Keratinocyte (primary cell): ENCODE measurements at regions not wholly inside any gene's neighbourhood (a gene's known extent, or its start where the extent isn't known, plus 50 kb on each side); places are given as distances from the start of the nearest gene placed in this dataset.

ENCODE experiments used
- CTCF ChIP-seq, 3 experiments: IDR thresholded peaks in 1 of 3; conservative IDR thresholded peaks in 1 of 3; optimal IDR thresholded peaks in 1 of 3; 2 replicates in 2 of 3; 3 replicates in 1 of 3; pipeline versions ENCODE3 to v1.5.1; 2011; ENCODE audit warnings: low read length in 3 of 3, mild to moderate bottlenecking in 3 of 3, moderate library complexity in 2 of 3, control low read depth in 1 of 3, inconsistent platforms in 1 of 3; ENCODE audit not compliant: insufficient read depth in 2 of 3; ENCODE audit errors: extremely low read depth in 1 of 3
- EZH2 ChIP-seq: IDR thresholded peaks from one replicate; pipeline ENCODE4 v1.6.1; 2012; ENCODE audit warnings: inconsistent platforms, mild to moderate bottlenecking, low read length, moderate library complexity

GRCh38 chr2:138219961-138220360, 255.7 kb downstream of the HNMT start:
- TF ChIP-seq EZH2 = no peak
- TF ChIP-seq CTCF (optimal IDR thresholded peaks at IDR 0.05 in 1 of 3, IDR thresholded peaks at IDR 0.05 in 1 of 3, conservative IDR thresholded peaks at IDR 0.05 in 1 of 3; ENCODE audit: extremely low read depth in 1 of 3, insufficient read depth in 2 of 3, low read length in 3 of 3) = no peak
